WTC11 (cell line): ENCODE measurements at regions not wholly inside any gene's neighbourhood (a gene's known extent, or its start where the extent isn't known, plus 50 kb on each side); places are given as distances from the start of the nearest gene placed in this dataset.

ENCODE experiments used
- SP1 ChIP-seq: sonication (generic); formaldehyde crosslinking; conservative IDR thresholded peaks from 2 replicates; pipeline ENCODE4 v1.8.1; 2022; ENCODE audit warnings: missing genetic modification reagents
- TCF7 ChIP-seq: sonication (generic); formaldehyde crosslinking; IDR thresholded peaks from 2 replicates; pipeline ENCODE4 v1.8.0; 2022; ENCODE audit warnings: mild to moderate bottlenecking, low read depth, missing genetic modification reagents, moderate library complexity
- ZBTB21 ChIP-seq: sonication (generic); formaldehyde crosslinking; IDR thresholded peaks from 2 replicates; pipeline ENCODE4 v1.8.1; 2023; ENCODE audit warnings: mild to moderate bottlenecking, missing genetic modification reagents, borderline replicate concordance
- ZNF263 ChIP-seq: sonication (generic); formaldehyde crosslinking; IDR thresholded peaks from 2 replicates; pipeline ENCODE4 v1.8.1; 2022; ENCODE audit warnings: low read depth, mild to moderate bottlenecking, moderate library complexity, missing genetic modification reagents
- TF ChIP-seq, protein P1 (sequence below): fragments of 200-600 bp; IDR thresholded peaks from 2 replicates; pipeline ENCODE4 v1.8.0; 2022; ENCODE audit warnings: antibody characterized with exemption
- TF ChIP-seq, protein P2 (sequence below): sonication (generic); formaldehyde crosslinking; IDR thresholded peaks from 2 replicates; pipeline ENCODE4 v1.8.1; 2023; ENCODE audit warnings: mild to moderate bottlenecking, missing genetic modification reagents
- TF ChIP-seq, protein P3 (sequence below): sonication (generic); formaldehyde crosslinking; IDR thresholded peaks from 2 replicates; pipeline ENCODE4 v1.8.1; 2023; ENCODE audit warnings: mild to moderate bottlenecking, missing genetic modification reagents, borderline replicate concordance

DNA sequence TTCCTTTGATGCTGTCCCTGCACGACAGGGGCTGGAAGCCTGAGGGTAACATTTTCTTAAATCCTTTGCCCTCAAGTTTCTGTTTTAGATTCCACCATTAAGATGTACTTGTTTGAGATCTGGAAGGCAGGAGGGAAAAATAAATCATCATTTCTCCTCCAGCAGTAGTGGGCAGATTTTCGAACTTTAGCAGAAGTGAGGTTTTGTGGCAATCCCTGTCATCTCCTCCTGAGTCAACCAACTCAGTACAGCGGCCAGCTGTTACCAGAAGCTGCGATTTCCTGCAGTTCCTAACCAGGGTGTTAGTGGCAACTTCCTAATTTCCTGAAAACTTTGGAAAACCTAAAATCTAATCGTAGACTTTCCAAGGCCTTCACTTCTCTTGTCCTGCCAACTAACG lies 517.2 kb upstream of the ACVR2A start:
- TF ChIP-seq, protein P1, sequence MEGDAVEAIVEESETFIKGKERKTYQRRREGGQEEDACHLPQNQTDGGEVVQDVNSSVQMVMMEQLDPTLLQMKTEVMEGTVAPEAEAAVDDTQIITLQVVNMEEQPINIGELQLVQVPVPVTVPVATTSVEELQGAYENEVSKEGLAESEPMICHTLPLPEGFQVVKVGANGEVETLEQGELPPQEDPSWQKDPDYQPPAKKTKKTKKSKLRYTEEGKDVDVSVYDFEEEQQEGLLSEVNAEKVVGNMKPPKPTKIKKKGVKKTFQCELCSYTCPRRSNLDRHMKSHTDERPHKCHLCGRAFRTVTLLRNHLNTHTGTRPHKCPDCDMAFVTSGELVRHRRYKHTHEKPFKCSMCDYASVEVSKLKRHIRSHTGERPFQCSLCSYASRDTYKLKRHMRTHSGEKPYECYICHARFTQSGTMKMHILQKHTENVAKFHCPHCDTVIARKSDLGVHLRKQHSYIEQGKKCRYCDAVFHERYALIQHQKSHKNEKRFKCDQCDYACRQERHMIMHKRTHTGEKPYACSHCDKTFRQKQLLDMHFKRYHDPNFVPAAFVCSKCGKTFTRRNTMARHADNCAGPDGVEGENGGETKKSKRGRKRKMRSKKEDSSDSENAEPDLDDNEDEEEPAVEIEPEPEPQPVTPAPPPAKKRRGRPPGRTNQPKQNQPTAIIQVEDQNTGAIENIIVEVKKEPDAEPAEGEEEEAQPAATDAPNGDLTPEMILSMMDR, result no peak
- TF ChIP-seq, protein P2, sequence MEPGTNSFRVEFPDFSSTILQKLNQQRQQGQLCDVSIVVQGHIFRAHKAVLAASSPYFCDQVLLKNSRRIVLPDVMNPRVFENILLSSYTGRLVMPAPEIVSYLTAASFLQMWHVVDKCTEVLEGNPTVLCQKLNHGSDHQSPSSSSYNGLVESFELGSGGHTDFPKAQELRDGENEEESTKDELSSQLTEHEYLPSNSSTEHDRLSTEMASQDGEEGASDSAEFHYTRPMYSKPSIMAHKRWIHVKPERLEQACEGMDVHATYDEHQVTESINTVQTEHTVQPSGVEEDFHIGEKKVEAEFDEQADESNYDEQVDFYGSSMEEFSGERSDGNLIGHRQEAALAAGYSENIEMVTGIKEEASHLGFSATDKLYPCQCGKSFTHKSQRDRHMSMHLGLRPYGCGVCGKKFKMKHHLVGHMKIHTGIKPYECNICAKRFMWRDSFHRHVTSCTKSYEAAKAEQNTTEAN (CRISPR knock-in tag), result no peak
- TF ChIP-seq ZNF263 (CRISPR knock-in tag), result no peak
- TF ChIP-seq TCF7 (CRISPR knock-in tag), result no peak
- TF ChIP-seq ZBTB21 (CRISPR knock-in tag), result no peak
- TF ChIP-seq, protein P3, sequence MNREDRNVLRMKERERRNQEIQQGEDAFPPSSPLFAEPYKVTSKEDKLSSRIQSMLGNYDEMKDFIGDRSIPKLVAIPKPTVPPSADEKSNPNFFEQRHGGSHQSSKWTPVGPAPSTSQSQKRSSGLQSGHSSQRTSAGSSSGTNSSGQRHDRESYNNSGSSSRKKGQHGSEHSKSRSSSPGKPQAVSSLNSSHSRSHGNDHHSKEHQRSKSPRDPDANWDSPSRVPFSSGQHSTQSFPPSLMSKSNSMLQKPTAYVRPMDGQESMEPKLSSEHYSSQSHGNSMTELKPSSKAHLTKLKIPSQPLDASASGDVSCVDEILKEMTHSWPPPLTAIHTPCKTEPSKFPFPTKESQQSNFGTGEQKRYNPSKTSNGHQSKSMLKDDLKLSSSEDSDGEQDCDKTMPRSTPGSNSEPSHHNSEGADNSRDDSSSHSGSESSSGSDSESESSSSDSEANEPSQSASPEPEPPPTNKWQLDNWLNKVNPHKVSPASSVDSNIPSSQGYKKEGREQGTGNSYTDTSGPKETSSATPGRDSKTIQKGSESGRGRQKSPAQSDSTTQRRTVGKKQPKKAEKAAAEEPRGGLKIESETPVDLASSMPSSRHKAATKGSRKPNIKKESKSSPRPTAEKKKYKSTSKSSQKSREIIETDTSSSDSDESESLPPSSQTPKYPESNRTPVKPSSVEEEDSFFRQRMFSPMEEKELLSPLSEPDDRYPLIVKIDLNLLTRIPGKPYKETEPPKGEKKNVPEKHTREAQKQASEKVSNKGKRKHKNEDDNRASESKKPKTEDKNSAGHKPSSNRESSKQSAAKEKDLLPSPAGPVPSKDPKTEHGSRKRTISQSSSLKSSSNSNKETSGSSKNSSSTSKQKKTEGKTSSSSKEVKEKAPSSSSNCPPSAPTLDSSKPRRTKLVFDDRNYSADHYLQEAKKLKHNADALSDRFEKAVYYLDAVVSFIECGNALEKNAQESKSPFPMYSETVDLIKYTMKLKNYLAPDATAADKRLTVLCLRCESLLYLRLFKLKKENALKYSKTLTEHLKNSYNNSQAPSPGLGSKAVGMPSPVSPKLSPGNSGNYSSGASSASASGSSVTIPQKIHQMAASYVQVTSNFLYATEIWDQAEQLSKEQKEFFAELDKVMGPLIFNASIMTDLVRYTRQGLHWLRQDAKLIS (CRISPR knock-in tag), result no peak
- TF ChIP-seq SP1 (CRISPR knock-in tag), result no peak
